WI38 (cell line): ENCODE measurements at regions not wholly inside any gene's neighbourhood (a gene's known extent, or its start where the extent isn't known, plus 50 kb on each side); places are given as distances from the start of the nearest gene placed in this dataset.

ENCODE experiments used
- H3K4me3 ChIP-seq: 2 replicates; pipeline ENCODE4 v1.5.1; 2011; ENCODE audit warnings: low read depth, mild to moderate bottlenecking, control low read depth, low read length
- TF ChIP-seq, protein P1 (sequence below): IDR thresholded peaks from 2 replicates; pipeline ENCODE4 v1.5.1; 2012; ENCODE audit warnings: low read depth, mild to moderate bottlenecking, control low read depth, low read length

DNA sequence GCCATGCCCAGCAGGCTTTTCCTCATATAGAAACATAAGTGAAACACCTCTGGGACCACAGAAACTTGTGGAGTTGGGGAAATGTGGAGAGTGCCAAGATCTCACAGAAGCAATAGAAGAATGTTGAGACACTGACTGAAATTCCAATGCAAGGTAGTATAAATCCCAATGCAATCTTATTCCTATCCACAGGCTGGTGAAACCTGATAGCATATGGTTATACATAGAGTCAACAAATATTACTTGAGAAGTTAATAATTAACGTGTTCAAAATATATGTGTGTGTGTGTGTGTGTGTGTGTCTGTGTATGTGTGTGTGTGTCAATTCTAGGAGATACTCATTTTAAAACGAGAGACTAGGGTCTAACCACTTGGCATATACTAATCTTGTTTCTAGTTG is 776.8 kb upstream of the ACVR2A start:
- H3K4me3 ChIP-seq, result no peak overlapping the region
- TF ChIP-seq, protein P1, sequence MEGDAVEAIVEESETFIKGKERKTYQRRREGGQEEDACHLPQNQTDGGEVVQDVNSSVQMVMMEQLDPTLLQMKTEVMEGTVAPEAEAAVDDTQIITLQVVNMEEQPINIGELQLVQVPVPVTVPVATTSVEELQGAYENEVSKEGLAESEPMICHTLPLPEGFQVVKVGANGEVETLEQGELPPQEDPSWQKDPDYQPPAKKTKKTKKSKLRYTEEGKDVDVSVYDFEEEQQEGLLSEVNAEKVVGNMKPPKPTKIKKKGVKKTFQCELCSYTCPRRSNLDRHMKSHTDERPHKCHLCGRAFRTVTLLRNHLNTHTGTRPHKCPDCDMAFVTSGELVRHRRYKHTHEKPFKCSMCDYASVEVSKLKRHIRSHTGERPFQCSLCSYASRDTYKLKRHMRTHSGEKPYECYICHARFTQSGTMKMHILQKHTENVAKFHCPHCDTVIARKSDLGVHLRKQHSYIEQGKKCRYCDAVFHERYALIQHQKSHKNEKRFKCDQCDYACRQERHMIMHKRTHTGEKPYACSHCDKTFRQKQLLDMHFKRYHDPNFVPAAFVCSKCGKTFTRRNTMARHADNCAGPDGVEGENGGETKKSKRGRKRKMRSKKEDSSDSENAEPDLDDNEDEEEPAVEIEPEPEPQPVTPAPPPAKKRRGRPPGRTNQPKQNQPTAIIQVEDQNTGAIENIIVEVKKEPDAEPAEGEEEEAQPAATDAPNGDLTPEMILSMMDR, result no peak

DNA sequence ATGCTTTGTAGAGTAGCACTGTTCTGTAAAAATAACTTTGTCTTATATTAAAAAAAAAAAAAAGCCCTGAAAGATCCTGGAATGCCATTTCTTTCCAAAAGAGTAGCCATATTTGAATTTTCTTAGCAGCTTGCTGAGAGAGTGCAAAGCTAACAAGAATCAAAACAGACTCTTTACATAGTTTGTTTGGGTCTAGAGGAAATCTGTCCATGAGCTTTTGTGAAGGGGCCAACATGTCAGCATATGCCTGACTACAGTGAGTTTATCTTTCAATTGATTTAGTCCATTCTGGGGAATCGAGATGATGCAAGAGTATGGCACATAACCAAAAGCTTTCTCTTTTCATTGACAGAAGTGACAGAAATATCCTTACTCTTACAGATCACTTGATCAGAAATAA is 777.7 kb upstream of the ACVR2A start:
- H3K4me3 ChIP-seq, result no peak overlapping the region
- TF ChIP-seq, protein P1, result no peak

DNA sequence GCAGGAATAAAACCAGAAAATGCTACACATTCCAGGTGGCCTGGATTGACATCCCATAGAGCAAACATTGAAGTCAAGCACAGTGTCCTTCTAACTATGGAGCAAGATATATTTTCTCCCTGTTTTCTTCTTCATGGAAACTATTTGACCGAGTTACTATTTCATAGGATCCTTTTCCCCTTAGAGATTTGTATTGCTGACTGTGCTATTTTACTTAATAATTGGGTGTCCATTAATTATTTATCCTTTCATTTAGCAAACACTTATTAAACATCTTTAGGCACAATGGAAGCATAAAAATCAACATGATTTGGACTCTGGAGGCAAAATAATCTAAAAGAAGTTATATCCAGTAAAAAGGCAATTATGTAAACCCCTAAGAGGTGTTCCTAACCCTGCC is 782.8 kb upstream of the ACVR2A start:
- no peak overlapping the region for H3K4me3 ChIP-seq
- TF ChIP-seq, protein P1, result no peak

DNA sequence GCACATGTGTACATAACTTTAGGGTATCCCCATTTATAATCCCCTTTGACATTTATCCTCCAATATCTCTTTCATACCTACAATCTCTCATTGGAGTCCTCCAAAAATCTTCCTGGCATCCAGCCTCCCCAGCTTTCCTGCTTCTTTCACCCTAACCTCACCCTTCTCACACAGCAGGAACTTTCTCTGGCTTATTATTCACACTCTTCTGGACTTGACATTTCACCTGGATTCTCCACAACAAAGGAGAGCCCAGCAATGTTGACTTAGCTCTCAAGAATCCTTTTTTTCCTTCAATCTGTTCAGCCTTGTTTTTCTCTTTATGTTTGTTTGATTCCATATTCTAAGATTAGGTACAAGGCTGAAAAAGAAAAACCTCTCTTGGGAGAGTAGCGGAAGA is 783.6 kb upstream of the ACVR2A start:
- H3K4me3 ChIP-seq, result no peak overlapping the region
- TF ChIP-seq, protein P1, result no peak

DNA sequence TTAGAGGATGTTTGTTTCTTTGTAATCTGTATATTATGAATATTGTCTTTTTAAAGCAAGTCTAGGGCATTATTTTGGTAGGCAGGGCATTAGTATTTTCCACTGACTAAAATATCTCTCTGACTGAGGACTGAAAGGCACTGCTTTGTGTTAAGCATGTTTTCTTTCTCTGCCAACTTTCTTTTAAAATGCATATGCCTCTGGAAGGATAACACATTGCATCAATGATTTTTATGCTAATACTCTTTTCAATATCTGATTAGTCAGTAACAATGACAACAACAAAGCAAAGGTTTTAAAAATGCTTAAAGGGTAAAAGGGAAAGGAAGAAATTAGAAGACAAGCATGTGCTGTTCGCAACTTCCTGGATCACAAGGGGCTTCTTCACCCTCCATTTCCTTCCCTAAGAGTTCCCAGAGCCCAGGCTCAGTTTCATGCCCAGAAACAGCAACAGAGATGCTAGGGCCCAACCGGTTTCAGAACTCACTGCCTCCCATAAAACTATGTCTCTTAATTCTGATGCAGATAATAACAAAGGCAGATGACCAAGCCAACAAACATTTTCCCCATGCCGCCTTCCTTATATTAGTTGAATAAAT is 786.8 kb upstream of the ACVR2A start:
- TF ChIP-seq, protein P1, result no peak
- H3K4me3 ChIP-seq, result no peak overlapping the region

DNA sequence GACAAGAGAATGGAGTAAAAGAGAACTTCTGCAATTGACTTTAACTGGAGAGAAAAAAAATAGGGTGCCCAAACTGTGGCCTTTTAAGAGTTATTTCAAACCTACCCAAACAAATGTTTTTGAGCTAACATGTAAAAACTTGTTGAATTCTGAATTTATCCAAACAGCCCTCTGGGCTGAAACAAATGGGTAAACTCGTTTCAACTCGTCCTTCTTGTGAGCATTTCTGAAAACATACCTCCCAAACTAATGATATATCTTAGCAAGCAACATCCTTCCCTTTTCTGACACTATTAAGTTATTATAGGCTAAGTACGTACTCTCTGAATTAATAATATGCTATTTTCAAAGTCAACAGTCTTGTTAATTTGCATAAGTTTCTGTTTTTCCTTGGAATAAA is 793.0 kb upstream of the ACVR2A start:
- no peak overlapping the region for H3K4me3 ChIP-seq
- TF ChIP-seq, protein P1, result no peak

DNA sequence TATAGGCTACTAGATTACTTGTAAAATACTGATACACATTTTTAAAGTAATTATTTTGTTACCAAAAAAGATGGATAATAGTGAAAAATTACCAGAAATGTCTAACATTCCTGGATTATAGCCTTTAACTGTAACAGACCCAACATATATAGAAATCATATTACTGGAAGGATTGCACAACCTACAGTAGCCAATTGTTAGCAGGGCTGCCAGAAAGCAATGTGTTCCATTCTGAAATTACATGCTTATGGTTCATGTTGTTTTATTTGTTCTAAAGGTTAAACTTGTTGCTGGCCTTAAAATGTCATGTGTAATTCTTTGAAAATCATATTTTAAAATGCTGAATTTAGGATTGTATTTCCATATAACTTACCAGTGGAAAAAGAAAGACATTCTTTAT is 793.6 kb upstream of the ACVR2A start:
- H3K4me3 ChIP-seq, result no peak overlapping the region

More for the DNA sequence above, 793.6 kb upstream of the ACVR2A start:
- TF ChIP-seq, protein P1, result no peak
